ENCODE measurements at regions not wholly inside any gene's neighbourhood (a gene's known extent, or its start where the extent isn't known, plus 50 kb on each side); places are given as distances from the start of the nearest gene placed in this dataset.

DNA sequence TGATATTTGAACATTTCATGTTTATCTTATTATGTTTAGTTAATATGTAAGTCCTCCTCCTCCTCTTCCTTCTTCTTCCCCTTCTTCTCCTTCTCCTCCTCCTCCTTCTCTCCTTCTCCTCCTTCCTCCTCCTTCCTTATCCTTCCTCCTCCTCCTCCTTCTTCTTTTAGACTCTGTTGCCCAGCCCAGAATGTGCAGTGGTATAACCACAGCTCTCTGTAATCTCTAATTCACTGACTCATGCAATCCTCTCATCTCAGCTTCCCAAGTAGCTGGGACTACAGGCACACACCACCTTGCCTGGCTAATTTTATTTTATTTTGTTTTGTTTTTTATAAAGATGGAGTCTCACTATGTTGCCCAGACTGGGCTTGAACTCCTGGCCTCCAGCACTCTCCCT lies 83.4 kb upstream of the ODAD2 start:
- Histone ChIP-seq H3K27ac (no peak overlapping the region), H3K4me3 (no peak overlapping the region), H3K9me3 (no peaks in the 10 kb centered on the region), H3K36me3 (no peaks in the 10 kb centered on the region), H3K4me1 (no peaks in the 10 kb centered on the region), H3K27me3 (no peaks in the 10 kb centered on the region)
- no peak for DNase-seq (ENCODE audit: low spot score)
- TF ChIP-seq, protein P1, sequence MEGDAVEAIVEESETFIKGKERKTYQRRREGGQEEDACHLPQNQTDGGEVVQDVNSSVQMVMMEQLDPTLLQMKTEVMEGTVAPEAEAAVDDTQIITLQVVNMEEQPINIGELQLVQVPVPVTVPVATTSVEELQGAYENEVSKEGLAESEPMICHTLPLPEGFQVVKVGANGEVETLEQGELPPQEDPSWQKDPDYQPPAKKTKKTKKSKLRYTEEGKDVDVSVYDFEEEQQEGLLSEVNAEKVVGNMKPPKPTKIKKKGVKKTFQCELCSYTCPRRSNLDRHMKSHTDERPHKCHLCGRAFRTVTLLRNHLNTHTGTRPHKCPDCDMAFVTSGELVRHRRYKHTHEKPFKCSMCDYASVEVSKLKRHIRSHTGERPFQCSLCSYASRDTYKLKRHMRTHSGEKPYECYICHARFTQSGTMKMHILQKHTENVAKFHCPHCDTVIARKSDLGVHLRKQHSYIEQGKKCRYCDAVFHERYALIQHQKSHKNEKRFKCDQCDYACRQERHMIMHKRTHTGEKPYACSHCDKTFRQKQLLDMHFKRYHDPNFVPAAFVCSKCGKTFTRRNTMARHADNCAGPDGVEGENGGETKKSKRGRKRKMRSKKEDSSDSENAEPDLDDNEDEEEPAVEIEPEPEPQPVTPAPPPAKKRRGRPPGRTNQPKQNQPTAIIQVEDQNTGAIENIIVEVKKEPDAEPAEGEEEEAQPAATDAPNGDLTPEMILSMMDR (IDR thresholded peaks at IDR 0.05): no peak

DNA sequence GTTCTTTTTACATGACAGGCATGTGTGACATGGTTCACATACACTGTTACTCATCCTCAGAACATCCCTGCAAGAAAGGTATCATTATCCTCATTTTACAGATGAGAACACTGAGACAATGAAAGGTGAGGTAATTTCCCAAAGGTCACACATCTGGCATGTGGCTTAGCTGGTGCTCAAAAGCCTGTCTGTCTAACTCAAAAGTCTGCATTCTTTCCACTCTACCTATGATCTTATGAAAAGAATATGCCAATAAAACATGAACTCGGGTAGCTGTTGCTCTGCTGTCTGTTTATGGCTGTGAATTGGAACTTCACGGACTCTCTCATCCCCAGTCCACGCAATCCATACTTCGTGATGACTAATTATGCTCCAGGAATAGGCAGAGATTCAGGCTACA lies 79.0 kb upstream of the ODAD2 start:
- no peaks in the 10 kb centered on the region for H3K4me1 ChIP-seq
- no peaks in the 10 kb centered on the region for H3K9me3 ChIP-seq
- H3K4me3 ChIP-seq: no peak overlapping the region
- H3K36me3 ChIP-seq: no peaks in the 10 kb centered on the region
- DNase-seq (ENCODE audit: low spot score): no peak
- TF ChIP-seq, protein P1 (IDR thresholded peaks at IDR 0.05): no peak
- H3K27me3 ChIP-seq: no peaks in the 10 kb centered on the region
- no peak overlapping the region for H3K27ac ChIP-seq

DNA sequence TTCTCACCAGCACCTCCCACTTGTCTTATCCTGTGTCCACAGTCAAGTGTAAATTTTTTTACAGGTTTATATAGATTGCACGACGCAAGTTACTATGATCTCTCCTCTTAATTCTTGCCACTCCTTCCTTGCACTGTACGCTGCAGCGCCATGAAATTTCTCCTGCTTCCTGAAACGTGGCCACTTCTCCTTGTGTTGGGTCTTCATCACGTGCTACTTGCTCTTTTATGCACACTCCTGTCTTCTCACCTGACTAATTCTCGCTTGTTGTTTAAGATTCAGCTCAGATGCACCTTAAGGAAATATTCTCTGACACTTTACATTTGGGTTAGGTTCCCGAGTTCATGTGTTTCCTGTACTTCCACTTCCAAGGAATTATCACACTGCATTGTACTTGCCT lies 76.5 kb upstream of the ODAD2 start:
- TF ChIP-seq, protein P1 (IDR thresholded peaks at IDR 0.05): no peak
- H3K27me3 ChIP-seq: no peaks in the 10 kb centered on the region
- H3K9me3 ChIP-seq: no peaks in the 10 kb centered on the region
- H3K27ac ChIP-seq: no peak overlapping the region
- no peak for DNase-seq (ENCODE audit: low spot score)
- no peaks in the 10 kb centered on the region for H3K4me1 ChIP-seq
- no peak overlapping the region for H3K4me3 ChIP-seq
- H3K36me3 ChIP-seq: no peaks in the 10 kb centered on the region

DNA sequence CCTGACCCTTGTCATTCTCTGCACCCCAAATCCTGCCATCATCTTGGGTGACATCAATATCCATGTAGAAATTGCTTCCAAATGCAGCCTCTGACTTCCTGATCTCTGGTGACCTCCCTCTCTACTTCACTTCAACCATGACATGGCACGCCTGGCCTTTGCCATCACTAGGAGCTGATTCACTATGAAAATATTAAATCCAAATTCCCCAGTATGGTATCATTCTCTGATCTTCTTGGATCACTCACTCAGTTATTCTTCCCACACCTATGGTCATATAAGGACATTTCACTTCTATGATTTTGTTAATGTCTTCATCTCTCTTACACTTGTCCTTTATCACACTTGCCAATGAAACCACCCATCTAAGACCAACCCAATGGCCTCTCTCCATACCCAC lies 73.7 kb upstream of the ODAD2 start:
- TF ChIP-seq, protein P1 (IDR thresholded peaks at IDR 0.05): no peak
- Histone ChIP-seq H3K4me1 (no peaks in the 10 kb centered on the region), H3K27ac (no peak overlapping the region), H3K27me3 (no peaks in the 10 kb centered on the region), H3K4me3 (no peak overlapping the region), H3K9me3 (no peaks in the 10 kb centered on the region), H3K36me3 (no peaks in the 10 kb centered on the region)
- no peak for DNase-seq (ENCODE audit: low spot score)

DNA sequence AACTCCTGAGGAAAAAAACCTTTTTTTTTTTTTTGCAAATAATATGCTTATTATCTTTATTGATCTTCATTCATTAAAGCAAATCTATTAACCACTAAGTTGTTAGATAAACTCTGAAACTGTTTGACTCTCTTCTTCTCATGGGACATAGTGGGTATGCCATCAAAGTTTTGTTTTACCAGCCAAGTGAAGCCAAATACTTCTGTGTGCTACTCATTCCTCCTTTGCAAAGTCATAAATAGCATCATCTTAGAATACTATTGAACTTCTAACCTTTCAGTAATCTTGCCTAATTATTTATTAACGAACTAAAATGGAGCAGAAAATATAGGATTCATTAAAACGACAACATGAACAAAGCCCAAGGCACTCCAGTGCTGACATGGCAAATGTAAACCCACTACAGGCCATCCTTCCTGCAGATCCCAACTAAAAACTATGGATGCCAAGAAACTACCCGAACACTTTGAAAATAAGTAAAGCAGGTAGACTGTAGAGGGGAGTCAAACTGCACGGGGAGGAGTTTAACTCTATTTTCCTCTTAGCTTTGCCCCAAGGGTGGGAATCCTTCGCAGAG lies 61.2 kb upstream of the ODAD2 start:
- H3K36me3 ChIP-seq: no peaks in the 10 kb centered on the region
- H3K27ac ChIP-seq: no peak overlapping the region
- H3K9me3 ChIP-seq: no peaks in the 10 kb centered on the region
- TF ChIP-seq, protein P1 (IDR thresholded peaks at IDR 0.05): no peak
- no peak for DNase-seq (ENCODE audit: low spot score)
- no peaks in the 10 kb centered on the region for H3K4me1 ChIP-seq
- H3K27me3 ChIP-seq: no peaks in the 10 kb centered on the region
- H3K4me3 ChIP-seq: no peak overlapping the region

DNA sequence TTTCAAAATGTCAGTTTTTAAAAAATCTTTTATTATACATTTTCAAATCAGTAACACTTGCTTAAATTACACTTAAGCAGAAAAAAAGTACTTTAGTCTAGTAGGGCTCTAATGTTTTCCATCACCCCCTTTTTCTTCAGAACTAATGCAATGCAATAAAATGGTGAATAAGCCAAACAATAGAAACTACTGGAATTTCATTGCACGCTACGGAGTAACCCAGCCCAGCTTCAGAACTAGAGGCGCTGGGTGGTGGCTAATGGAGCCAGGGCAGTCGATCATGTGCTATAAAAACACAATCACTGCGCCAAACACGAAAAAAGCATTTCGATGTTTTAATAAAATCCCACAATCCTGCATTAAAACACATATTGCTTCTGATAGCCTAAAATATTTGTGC lies 59.9 kb upstream of the ODAD2 start:
- TF ChIP-seq, protein P1 (IDR thresholded peaks at IDR 0.05): no peak
- Histone ChIP-seq H3K4me3 (no peak overlapping the region), H3K27ac (no peak overlapping the region), H3K9me3 (no peaks in the 10 kb centered on the region), H3K4me1 (no peaks in the 10 kb centered on the region), H3K36me3 (no peaks in the 10 kb centered on the region), H3K27me3 (no peaks in the 10 kb centered on the region)
- no peak for DNase-seq (ENCODE audit: low spot score)
